H1 (cell line): ENCODE measurements at regions not wholly inside any gene's neighbourhood (a gene's known extent, or its start where the extent isn't known, plus 50 kb on each side); places are given as distances from the start of the nearest gene placed in this dataset.

Experiments used
- CTCF ChIP-seq, 3 experiments: IDR thresholded peaks; 1 replicate in 2 of 3; 2 replicates in 1 of 3; pipeline versions ENCODE4 v1.5.1 to v1.6.1; 2011; ENCODE audit warnings: low read length in 3 of 3, mild to moderate bottlenecking in 3 of 3, inconsistent platforms in 2 of 3, low read depth in 1 of 3, moderate library complexity in 1 of 3; ENCODE audit not compliant: insufficient read depth in 1 of 3; ENCODE audit errors: control extremely low read depth in 1 of 3
- FOSL1 ChIP-seq: IDR thresholded peaks from 2 replicates; pipeline ENCODE4 v1.6.1; 2011; ENCODE audit warnings: mild to moderate bottlenecking, low read depth, low read length, moderate library complexity; ENCODE audit not compliant: insufficient read depth
- POLR2A ChIP-seq, 2 experiments: IDR thresholded peaks; 1 replicate in 1 of 2; 2 replicates in 1 of 2; pipeline ENCODE4 v1.6.1; 2011; ENCODE audit warnings: low read depth in 2 of 2, low read length in 2 of 2, mild to moderate bottlenecking in 2 of 2; ENCODE audit errors: control extremely low read depth in 1 of 2
- RBBP5 ChIP-seq: IDR thresholded peaks from 2 replicates; pipeline ENCODE4 v1.7.1; 2012; ENCODE audit warnings: low read depth, mild to moderate bottlenecking, inconsistent platforms, low read length, moderate library complexity, borderline replicate concordance
- SAP30 ChIP-seq: fragments of 300-600 bp; sonication (generic); IDR thresholded peaks from 2 replicates; pipeline ENCODE4 v1.7.1; 2012; ENCODE audit warnings: low read length, moderate library complexity, mild to moderate bottlenecking, inconsistent platforms; ENCODE audit not compliant: insufficient read depth, insufficient replicate concordance

- TF ChIP-seq FOSL1: no peak
- no peak for TF ChIP-seq CTCF (IDR thresholded peaks at IDR 0.05; ENCODE audit: control extremely low read depth in 1 of 3, insufficient read depth in 1 of 3, low read depth in 1 of 3, low read length in 3 of 3)
- no peak for TF ChIP-seq POLR2A (IDR thresholded peaks at IDR 0.05; ENCODE audit: control extremely low read depth in 1 of 2, low read depth in 2 of 2, low read length in 2 of 2)
- TF ChIP-seq RBBP5: no peak
- TF ChIP-seq SAP30: no peak
Observed at GRCh38 chr10:90583416-90583815, 274.4 kb downstream of the HTR7 start (continued).
